ENCODE measurements at regions not wholly inside any gene's neighbourhood (a gene's known extent, or its start where the extent isn't known, plus 50 kb on each side); places are given as distances from the start of the nearest gene placed in this dataset.
"Not testable (repeated sequence)": the region's sequence is repeated elsewhere in the genome, so short reads cannot be mapped to it uniquely, and the experiment has no call there.

DNA sequence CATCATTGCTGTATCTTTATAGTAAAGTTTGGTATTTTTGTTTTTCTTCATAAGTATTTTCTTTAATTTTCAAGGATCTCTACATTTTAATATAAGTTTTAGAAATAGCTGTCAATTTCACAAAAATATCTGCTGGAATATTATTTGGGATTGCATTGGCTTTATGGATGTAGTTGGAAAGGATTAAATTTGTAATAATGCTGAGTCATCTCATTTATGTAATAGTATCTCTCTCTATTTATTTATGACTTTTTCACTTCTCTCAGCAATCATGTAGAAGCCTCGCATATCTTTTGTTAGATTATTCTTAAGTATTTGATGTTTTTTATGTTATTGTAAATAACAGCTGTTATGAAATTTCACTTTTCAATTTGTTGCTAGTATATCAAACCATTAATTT lies 223.1 kb upstream of the POGK start:
- DNase-seq (ENCODE audit: low read depth in 2 of 2) = no peak

DNA sequence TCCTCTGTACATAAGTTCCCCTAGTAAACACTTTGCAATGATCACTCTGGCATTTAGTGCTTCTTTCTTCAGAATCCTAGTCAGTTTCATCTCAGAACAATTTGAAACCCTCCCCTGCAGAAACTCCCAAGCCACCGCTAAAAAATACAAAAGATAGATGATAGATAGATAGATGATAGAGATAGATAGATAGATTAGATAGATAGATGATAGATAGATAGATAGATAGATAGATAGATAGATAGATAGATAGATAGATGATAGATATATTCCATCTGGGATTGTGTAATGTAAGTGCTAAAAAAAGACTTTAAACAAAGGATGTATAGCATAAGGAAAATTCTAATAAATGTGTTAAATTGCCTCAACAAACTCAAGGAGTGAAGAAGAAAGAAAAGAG lies 212.6 kb upstream of the POGK start:
- DNase-seq (ENCODE audit: low read depth in 2 of 2) = no peak

DNA sequence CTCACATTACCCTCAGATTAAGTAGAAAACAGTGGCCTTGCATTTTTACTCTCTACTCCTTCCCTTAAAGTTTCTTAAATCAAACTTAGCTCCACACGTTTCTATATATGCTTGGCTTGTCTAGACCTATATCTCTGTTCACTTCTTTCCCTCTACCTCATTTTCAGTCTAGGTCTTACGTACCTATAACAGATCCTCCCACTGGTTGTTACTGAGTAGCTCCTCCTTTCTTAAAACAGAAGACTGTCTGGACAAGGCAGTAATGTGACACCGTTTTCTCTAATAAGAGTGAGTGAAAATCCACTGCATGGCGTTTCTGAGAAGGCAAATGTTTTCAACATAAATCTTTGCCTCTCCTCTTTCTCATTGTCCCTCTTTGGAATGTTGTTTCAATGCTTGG lies 211.7 kb upstream of the POGK start:
- DNase-seq (ENCODE audit: low read depth in 2 of 2) = no peak

DNA sequence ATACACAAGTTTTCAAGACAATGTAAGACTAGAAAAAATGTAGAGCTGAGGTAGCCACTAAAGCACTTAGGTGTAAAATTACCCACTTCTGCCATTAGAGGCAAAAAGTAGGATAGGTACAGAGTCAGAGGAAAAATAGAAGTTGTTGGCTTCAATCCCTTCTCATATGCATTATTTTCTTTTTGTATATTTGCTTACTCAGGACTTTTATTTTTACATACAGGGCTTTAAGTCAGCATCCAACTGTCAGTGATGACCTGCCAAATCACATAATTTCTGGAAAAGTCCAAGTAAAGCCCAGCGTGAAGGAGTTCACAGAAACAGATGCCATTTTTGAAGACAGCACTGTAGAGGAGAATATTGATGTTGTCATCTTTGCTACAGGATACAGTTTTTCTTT lies 211.0 kb upstream of the POGK start:
- no peak for DNase-seq (ENCODE audit: low read depth in 2 of 2)

DNA sequence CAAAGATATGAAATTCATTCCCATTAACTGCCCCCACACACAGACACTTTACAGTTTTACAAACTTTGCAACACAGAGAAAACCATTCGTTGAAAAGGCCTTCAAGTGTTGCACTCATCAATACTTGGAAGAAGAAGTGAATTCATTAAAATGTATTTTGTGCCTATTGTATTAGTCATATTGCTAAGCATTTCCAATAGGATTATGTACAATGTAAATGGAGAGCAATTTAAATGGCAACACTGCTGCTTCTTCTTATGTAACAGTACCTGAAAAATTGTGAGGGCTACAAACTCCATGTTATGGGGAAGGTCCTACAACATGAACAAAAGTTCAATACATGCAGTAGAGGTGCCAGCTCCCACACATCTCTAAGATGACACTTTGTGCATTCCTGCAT lies 209.3 kb upstream of the POGK start:
- DNase-seq (ENCODE audit: low read depth in 2 of 2) = no peak

DNA sequence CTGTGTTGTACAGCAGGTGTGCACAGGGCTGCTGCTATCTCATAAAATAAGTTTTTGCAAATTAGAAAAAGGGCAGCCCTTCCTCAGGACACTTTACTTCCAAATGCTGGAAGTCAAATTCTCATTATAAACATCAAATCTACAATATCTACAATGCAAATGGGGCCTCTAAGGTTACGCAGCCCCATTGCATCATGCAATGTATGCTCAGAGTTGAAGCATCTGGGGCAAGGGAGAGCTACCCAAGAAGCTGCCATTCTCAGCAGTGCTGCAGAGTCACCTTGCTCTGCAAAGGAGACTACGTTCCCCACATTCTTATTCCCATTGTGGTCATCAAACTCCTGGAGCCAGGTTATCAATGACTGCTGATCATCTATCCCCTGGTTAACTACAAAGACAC lies 208.9 kb upstream of the POGK start:
- DNase-seq (ENCODE audit: low read depth in 2 of 2) = no peak

DNA sequence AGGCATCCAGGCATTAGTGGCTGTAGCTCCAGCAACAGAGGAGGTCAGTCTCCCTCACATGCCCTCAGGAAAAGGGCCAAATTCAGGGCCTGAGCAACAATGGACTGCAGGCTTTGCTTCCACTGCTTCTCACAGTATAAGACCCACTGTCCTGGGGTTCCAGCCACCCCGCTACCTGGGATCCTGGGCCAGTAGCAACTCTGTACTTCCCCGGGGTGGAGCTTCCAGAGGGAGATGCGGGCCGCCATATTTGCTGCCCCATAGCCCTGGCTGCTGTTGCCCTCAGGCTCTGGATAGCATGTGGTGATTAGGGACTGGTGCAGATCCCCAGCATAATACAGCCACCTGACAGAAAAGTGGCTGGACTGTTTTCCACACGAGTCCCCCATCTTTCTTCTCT lies 201.1 kb upstream of the POGK start:
- DNase-seq (ENCODE audit: low read depth in 2 of 2) = no peak

DNA sequence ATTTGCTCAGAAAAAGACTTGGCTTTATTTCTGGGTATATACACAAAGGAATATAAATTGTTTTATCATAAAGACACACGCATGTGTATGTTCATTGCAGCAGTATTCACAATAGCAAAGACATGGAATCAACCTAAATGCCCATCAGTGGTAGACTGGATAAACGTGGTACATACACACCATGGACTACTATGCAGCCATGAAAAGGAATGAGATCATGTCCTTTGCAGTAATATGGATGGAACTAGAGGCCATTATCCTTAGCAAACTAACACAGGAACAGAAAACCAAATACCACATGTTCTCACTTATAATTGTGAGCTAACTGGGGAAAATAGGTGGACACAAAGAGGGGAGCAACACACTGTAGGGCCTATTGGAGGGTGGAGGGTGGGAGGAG lies 182.0 kb upstream of the POGK start:
- not testable (repeated sequence) for DNase-seq (ENCODE audit: low read depth in 2 of 2)

DNA sequence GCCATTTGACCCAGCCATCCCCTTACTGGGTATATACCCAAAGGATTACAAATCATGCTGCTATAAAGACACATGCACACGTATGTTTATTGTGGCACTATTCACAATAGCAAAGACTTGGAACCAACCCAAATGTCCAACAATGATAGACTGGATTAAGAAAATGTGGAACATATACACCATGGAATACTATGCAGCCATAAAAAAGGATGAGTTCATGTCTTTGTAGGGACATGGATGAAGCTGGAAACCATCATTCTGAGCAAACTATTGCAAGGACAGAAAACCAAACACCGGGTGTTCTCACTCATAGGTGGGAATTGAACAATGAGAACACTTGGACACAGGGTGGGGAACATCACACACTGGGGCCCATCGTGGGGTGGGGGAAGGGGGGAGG lies 172.5 kb upstream of the POGK start:
- DNase-seq (ENCODE audit: low read depth in 2 of 2) = not testable (repeated sequence)

DNA sequence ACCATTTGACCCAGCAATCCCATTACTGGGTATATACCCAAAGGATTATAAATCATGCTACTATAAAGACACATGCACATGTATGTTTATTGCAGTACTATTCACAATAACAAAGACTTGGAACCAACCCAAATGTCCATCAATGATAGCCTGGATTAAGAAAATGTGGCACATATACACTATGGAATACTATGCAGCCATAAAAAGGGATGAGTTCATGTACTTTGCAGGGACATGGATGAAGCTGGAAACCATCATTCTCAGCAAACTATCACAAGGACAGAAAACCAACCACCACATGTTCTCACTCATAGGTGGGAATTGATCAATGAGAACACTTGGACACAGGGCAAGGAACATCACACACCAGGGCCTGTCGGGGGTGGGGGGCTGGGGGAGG lies 171.7 kb upstream of the POGK start:
- not testable (repeated sequence) for DNase-seq (ENCODE audit: low read depth in 2 of 2)

DNA sequence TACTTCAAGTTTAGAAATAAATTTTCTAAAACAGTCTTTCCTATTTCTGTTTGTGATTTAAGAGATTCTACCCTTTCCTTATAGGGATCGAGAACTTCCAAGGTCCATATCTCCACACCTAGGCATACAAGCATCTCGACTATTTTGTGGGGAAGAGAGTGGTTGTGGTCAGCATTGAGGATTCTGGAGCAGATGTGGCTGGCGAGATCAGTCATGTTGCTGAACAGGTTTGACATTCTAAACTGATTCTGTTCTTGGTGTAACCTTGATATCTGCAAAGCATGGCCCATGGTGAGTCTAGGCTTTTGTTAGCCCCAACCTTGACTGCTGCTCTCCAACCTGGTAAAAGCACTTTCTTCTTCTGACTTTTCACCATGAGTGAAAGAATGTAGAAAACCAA lies 167.6 kb upstream of the POGK start:
- no peak for DNase-seq (ENCODE audit: low read depth in 2 of 2)

DNA sequence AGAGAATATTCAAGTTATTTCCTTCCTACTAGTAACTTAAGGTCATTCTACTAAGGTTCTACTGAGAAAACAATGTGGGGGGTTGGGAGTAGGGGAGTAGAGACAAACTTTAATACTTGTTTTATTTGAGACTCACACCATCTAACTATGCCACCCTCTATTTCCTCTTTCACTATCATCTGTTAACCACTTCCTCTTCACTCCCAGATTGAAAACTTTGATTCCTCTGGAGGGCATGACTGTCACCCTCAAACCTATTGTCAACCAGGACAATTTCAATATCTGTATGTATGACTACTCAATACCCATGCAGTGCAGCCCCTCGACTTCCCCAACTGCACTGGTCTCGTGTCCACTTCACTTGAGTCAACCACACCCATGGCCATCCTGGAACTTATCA lies 165.6 kb upstream of the POGK start:
- DNase-seq (ENCODE audit: low read depth in 2 of 2) = no peak

DNA sequence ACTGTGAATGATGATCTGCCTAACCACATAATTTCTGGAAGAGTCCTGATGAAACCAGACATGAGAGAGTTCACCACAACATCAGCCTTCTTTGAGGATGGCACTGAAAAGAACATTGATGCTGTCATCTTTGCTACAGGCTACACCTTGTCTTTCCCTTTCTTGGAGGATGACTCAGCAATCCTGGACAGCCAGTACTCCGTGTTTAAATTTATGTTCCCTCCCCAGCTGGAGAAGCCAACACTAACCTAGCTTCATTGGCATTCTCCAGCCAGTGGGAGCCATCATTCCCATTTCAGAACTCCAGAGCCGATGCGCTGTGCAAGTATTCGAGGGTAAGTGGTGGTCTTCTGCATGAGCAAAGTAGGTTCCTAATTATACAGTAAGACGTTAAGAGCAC lies 164.1 kb upstream of the POGK start:
- DNase-seq (ENCODE audit: low read depth in 2 of 2) = no peak

DNA sequence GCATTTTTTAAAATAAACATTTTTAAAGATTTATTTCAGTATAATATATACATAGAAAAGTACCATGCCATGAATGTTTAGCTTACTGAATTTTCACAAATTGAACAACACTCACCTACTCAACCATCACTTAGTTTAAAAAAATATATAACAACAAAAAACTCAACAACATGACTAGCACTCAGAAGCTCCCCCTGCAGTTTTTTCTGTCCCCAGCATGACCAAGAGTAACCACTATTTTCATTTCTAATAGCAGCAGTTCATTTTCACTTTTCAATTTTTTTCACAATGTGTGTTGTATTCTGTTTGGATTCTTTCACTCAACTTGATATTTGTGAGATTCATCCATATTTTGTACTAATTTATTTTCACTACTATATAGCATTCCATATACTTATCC lies 162.3 kb upstream of the POGK start:
- no peak for DNase-seq (ENCODE audit: low read depth in 2 of 2)

DNA sequence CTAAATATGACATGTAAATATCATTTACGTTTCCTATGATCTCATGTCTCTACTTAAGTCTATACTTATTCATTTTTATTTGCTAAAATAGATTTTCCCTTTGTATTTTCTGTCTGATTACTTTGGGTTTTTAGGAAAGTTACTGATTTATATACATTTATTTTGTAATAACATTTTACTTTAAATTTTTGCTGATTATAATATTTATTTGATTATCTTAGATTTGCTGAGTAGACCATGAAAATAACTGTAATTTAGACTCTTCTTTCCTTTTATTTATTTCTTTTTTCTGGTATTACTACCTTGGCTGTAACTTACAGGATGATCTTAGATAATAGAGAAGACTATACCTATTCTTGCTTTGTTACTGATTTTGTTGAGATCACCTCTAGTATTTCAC lies 159.9 kb upstream of the POGK start:
- no peak for DNase-seq (ENCODE audit: low read depth in 2 of 2)

DNA sequence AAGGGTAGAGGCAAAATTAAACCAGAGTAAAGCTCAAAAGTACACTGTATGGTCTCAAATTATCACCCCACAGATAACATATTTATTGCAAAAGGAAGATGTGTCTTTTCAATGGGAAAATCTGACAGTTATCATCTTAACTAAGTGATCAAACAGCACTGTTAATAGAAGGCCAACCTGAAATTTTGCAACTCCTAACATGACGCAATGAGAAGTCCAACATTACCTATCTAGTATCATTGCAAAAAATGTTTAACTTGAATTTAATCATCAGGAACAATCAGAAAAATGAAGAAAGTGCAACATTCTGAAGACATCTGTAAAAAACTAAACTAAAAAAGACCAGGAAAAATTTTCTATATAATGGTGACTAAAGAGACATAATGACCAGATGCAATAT lies 156.7 kb upstream of the POGK start:
- no peak for DNase-seq (ENCODE audit: low read depth in 2 of 2)

DNA sequence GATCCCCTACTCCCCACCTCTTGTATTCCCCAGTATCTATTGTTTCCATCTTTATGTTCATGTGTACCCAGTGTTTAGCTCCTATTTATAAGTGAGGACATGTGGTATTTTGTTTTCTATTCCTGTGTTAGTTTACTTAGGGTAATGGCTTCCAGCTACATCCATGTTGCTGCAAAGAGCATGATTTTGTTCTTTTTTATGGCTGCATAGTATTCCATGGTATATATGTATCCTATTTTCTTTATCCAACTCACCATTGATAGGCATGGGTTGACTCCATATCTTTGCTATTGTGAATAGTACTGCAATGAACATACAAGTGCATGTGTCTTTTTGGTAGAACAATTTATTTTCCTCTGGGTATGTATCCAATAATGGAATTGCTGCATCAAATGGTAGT lies 154.6 kb upstream of the POGK start:
- DNase-seq (ENCODE audit: low read depth in 2 of 2) = not testable (repeated sequence)

DNA sequence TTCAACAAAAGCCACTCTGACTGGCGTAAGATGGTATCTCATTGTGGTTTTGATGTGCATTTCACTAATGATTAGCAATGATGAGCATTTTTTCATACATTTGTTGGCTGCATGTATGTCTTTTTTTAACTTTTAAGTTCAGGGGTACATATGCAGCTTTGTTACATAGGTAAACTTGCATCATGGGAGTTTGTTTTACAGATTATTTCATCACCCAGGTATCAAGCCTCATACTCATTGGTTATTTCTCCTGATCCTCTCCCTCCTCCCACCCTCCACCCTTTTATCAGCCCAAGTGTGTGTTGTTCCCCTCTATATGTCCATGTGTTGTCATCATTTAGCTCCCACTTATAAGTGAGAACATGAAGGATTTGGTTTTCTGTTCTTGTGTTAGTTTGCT lies 154.1 kb upstream of the POGK start:
- no peak for DNase-seq (ENCODE audit: low read depth in 2 of 2)

DNA sequence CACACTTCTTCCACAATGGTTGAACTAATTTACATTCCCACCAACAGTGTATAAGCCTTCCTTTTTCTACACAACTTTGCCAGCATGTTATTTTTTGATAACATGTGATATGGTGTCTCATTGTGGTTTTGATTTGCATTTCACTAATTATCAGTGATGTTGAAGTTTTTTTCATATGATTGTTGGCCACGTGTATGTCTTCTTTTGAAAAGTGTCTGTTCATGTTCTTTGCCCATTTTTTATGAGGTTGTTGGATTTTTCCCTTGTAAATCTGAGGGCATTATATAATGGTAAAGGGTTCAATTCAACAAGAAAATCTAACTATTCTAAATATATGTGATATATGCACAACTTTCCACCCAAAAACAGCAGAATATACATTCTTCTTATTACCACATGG lies 153.4 kb upstream of the POGK start:
- DNase-seq (ENCODE audit: low read depth in 2 of 2) = not testable (repeated sequence)

DNA sequence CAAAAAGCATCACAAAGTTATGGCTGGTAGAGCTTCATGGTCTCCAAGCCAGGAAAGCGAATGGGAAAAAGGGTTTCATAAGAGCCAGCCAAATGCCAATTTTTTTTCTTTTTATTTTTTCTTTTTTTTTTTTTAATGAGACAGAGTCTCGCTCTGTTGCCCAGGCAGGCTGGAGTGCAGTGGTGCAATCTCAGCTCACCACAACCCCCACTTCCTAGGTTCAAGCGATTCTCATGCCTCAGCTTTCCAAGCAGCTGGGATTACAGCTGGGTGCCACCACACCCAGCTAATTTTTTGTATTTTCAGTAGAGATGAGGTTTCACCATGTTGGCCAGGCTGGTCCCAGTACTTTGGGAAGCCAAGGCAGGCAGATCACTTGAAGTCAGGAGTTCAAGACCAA lies 148.7 kb upstream of the POGK start:
- not testable (repeated sequence) for DNase-seq (ENCODE audit: low read depth in 2 of 2)

DNA sequence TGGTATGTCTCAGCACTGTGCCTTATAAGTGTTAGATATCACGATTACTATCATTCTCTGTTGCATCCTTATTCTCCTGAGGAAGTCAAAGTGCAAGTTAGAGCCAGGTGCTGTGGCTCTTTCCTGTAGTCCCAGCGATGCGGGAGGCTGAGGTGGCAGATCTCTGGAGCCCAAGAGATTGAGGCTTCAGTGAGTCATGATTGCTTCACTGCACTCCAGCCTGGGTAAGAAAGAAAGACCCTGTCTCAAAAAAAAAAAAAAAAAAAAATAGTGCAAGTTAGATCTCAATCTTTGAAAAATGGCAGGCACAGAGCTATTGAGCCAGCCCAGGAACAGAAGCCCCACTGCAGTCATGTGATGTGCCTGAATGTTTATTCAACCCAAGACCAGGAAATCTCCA lies 147.8 kb upstream of the POGK start:
- DNase-seq (ENCODE audit: low read depth in 2 of 2) = no peak

DNA sequence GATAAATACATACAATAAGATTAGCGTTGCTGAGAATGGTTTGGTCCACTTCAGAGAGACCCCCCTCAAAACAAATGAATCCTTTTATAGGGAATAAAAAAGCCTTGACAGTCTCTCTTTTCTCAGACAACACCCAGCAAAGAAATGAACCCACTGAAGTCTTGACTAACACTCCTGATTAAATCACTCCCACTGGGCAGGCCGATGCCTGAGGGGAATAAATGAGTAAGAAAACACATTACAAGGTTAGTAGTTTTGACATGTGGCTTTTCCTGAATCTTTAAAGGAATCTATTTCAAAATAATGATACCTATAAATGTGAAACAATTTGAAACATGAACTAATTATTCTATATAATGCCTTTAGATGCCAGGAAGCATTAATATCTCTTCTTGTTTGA lies 146.9 kb upstream of the POGK start:
- DNase-seq (ENCODE audit: low read depth in 2 of 2) = no peak

DNA sequence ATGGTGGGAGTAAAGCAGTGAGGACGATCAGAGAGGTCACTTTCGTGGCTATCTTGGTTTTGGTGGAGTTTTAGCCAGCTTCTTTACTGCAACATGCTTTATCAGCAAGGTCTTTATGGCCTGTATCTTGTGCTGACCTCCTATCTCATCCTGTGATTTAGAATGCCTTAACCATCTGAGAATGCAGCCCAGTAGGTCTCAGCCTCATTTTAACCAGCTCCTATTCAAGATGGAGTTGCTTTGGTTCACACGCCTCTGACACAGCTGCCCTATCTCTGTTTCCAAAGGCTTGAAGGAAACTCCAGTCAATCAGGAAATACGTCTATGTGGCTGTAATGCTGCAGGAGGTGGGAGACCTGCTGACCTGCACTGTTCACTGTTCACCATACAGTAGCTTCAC lies 146.1 kb upstream of the POGK start:
- DNase-seq (ENCODE audit: low read depth in 2 of 2) = no peak

DNA sequence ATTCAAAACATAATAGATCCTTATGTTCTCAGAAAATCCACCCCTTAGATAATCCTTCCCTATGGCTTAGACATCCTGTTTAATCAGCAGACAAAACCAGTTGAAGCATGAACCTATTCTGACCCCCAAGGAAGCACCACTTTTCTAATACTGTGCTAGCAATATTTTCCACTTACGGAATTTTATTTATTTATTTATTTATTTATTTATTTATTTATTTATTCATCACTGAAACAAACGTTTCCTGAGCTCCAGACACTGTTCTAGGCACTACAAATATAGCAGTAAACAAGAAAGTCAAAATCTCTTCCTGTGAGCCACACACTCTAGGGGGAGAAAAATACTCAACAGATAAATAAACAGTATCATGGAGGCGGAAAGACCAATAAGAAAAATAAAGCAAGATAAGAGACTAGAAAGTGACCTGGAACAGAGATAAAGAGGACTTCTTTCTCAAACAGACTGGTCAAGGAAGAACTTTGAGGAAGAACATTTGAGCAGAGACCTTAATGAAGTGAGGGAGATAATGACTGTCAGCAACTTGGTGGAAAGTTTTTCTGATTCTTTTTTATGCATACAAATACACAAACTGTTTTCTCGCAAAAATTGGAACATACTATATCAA lies 145.5 kb upstream of the POGK start:
- DNase-seq (ENCODE audit: low read depth in 2 of 2) = no peak

DNA sequence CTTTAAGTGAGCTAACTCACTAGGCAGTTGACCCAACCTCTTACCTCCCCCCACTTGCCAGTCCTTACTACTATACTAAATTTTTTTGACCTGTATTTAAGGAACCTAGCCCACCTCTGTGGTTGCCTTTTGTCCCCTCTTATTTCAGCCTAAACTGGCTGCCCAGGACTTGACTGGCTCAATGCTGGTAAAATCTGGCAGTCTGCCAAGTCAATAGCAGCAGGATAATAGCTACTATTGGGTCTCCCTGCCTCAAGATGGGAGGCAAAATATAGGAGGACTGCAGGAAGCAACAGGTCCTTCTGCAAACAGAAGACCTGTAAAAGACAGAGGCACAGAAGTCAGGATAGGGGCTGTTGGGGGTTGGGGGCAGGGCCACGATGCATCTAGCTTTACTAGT lies 144.2 kb upstream of the POGK start:
- no peak for DNase-seq (ENCODE audit: low read depth in 2 of 2)
